ENCODE measurements at regions not wholly inside any gene's neighbourhood (a gene's known extent, or its start where the extent isn't known, plus 50 kb on each side); places are given as distances from the start of the nearest gene placed in this dataset.

DNA sequence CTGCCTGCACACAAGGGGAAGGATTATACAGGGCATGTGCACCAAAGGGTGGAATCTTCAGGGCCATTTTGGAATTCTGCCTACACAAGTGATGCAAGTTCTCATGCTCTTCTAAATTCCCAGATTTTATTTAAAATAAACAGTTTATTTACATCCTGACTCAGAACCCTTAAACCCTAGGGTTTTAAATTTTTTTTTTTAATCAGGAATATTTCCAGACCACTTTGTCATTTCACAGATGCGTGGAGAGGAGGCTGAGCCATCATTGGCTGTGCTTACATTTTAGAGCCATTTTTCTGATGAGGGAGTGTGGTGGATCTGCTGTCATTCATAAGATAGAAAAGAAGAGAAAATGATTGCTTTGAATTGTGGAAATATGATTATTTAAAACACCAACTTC, 65.2 kb upstream of the MNS1 start:
- Mint-ChIP-seq H3K4me3 (ENCODE audit: unreplicated experiment) (no peak overlapping the region), H3K4me1 (ENCODE audit: low read depth) (peaks cover 18% of the 10 kb centered on the region), H3K36me3 (ENCODE audit: low read depth) (no peaks in the 10 kb centered on the region), H3K27me3 (ENCODE audit: low read depth) (no peaks in the 10 kb centered on the region), H3K9me3 (ENCODE audit: low read depth) (no peaks in the 10 kb centered on the region), H3K27ac (ENCODE audit: unreplicated experiment) (no peak overlapping the region)
- TF ChIP-seq, protein P1, sequence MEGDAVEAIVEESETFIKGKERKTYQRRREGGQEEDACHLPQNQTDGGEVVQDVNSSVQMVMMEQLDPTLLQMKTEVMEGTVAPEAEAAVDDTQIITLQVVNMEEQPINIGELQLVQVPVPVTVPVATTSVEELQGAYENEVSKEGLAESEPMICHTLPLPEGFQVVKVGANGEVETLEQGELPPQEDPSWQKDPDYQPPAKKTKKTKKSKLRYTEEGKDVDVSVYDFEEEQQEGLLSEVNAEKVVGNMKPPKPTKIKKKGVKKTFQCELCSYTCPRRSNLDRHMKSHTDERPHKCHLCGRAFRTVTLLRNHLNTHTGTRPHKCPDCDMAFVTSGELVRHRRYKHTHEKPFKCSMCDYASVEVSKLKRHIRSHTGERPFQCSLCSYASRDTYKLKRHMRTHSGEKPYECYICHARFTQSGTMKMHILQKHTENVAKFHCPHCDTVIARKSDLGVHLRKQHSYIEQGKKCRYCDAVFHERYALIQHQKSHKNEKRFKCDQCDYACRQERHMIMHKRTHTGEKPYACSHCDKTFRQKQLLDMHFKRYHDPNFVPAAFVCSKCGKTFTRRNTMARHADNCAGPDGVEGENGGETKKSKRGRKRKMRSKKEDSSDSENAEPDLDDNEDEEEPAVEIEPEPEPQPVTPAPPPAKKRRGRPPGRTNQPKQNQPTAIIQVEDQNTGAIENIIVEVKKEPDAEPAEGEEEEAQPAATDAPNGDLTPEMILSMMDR (IDR thresholded peaks at IDR 0.05), result no peak
- DNase-seq (ENCODE audit: low spot score), result no peak

- TF ChIP-seq, protein P1 (IDR thresholded peaks at IDR 0.05), result no peak
- no peaks in the 10 kb centered on the region for H3K36me3 Mint-ChIP-seq (ENCODE audit: low read depth)
- peaks cover 29% of the 10 kb centered on the region for H3K4me1 Mint-ChIP-seq (ENCODE audit: low read depth)
- no peak overlapping the region for H3K4me3 Mint-ChIP-seq (ENCODE audit: unreplicated experiment)
- H3K27me3 Mint-ChIP-seq (ENCODE audit: low read depth), result no peaks in the 10 kb centered on the region
- no peaks in the 10 kb centered on the region for H3K9me3 Mint-ChIP-seq (ENCODE audit: low read depth)
- H3K27ac Mint-ChIP-seq (ENCODE audit: unreplicated experiment), result no peak overlapping the region
- DNase-seq (ENCODE audit: low spot score), result no peak
These were observed 63.2 kb upstream of the MNS1 start for GRCh38 chr15:56528136-56528535.

GRCh38 chr15:56524915-56525314, 60.0 kb upstream of the MNS1 start:
- no peak for DNase-seq (ENCODE audit: low spot score)
- no peak overlapping the region for H3K4me3 Mint-ChIP-seq (ENCODE audit: unreplicated experiment)
- H3K9me3 Mint-ChIP-seq (ENCODE audit: low read depth), result peaks cover 16% of the 10 kb centered on the region
- H3K27me3 Mint-ChIP-seq (ENCODE audit: low read depth), result peaks cover 10% of the 10 kb centered on the region
- H3K36me3 Mint-ChIP-seq (ENCODE audit: low read depth), result peaks cover 12% of the 10 kb centered on the region
- TF ChIP-seq, protein P1 (IDR thresholded peaks at IDR 0.05), result no peak
- H3K4me1 Mint-ChIP-seq (ENCODE audit: low read depth), result peaks cover 21% of the 10 kb centered on the region
- H3K27ac Mint-ChIP-seq (ENCODE audit: unreplicated experiment), result no peak overlapping the region

DNA sequence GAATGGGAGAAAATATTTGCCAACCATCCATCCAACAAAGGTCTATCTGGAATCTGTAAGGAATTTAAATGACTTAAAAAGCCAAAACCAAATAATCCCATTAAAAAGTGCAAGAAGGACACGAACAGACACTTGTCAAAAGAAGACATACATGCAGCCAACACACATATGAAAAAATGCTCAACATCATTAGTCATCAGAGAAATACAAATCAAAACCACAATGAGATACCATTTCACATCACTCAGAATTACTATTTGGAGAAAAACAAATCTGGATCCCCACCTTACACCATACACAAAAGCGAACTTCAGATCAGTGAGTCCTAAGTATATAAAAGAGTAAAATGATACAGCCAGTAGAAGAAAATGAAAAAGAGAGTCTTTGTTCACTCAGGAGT, 58.6 kb upstream of the MNS1 start:
- Mint-ChIP-seq H3K9me3 (ENCODE audit: low read depth) (peaks cover 27% of the 10 kb centered on the region), H3K36me3 (ENCODE audit: low read depth) (peaks cover 15% of the 10 kb centered on the region), H3K27me3 (ENCODE audit: low read depth) (peaks cover 12% of the 10 kb centered on the region), H3K4me1 (ENCODE audit: low read depth) (peaks cover 21% of the 10 kb centered on the region), H3K27ac (ENCODE audit: unreplicated experiment) (no peak overlapping the region), H3K4me3 (ENCODE audit: unreplicated experiment) (no peak overlapping the region)
- TF ChIP-seq, protein P1 (IDR thresholded peaks at IDR 0.05), result no peak
- no peak for DNase-seq (ENCODE audit: low spot score)

DNA sequence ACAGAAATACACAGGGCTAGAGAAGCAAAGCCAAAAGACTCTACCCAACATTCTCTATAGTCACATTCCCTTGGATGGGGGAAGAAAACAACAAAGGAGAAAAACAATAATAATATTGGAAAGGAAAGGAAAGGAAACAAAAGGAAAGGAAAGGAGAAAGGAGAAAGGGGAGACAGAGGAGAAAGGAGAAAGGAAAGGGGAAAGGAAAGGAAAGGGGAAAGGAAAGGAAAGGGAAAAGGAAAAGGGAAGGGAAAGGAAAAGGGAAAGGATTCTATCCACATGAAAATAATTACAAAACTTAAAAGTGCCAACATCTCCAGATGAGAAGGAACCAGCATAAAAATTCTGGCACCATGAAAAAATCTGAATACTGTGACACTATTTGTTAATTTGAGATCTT, 54.1 kb upstream of the MNS1 start:
- peaks cover 5% of the 10 kb centered on the region for H3K4me1 Mint-ChIP-seq (ENCODE audit: low read depth)
- peaks cover 12% of the 10 kb centered on the region for H3K27me3 Mint-ChIP-seq (ENCODE audit: low read depth)
- no peak overlapping the region for H3K4me3 Mint-ChIP-seq (ENCODE audit: unreplicated experiment)
- no peak for DNase-seq (ENCODE audit: low spot score)
- H3K36me3 Mint-ChIP-seq (ENCODE audit: low read depth), result peaks cover 19% of the 10 kb centered on the region
- H3K27ac Mint-ChIP-seq (ENCODE audit: unreplicated experiment), result no peak overlapping the region
- H3K9me3 Mint-ChIP-seq (ENCODE audit: low read depth), result peaks cover 51% of the 10 kb centered on the region
- TF ChIP-seq, protein P1 (IDR thresholded peaks at IDR 0.05), result no peak
